Activated CD4-positive, alpha-beta memory T cell treated with anti-CD3 and anti-CD28 coated beads for 36 hours (primary cell): ENCODE measurements at regions not wholly inside any gene's neighbourhood (a gene's known extent, or its start where the extent isn't known, plus 50 kb on each side); places are given as distances from the start of the nearest gene placed in this dataset.

Experiments
- CTCF ChIA-PET: fragments of 350-600 bp; sonication (Branson Sonifier 250); formaldehyde crosslinking; loops from one replicate; lab custom pipeline; 2021; ENCODE audit warnings: antibody characterized with exemption, inconsistent platforms; lab: Charles Lee
- POLR2A ChIA-PET: fragments of 350-600 bp; sonication (Branson Sonifier 250); formaldehyde crosslinking; loops from one replicate; lab custom pipeline; 2021; ENCODE audit warnings: antibody characterized with exemption; lab: Charles Lee
- DNase-seq: peaks from one replicate; pipeline ENCODE4 v3.0.0-alpha.2; 2020
- H3K27ac Mint-ChIP-seq: one replicate; pipeline ENCODE4 v1.8.0; 2021; ENCODE audit warnings: mixed read lengths
- H3K27me3 Mint-ChIP-seq: one replicate; pipeline ENCODE4 v1.8.0; 2021; ENCODE audit warnings: mixed read lengths
- H3K36me3 Mint-ChIP-seq: one replicate; pipeline ENCODE4 v1.8.0; 2021; ENCODE audit warnings: mixed read lengths
- H3K4me1 Mint-ChIP-seq: one replicate; pipeline ENCODE4 v1.8.0; 2021; ENCODE audit warnings: low read depth, mixed read lengths
- H3K4me3 Mint-ChIP-seq: one replicate; pipeline ENCODE4 v1.8.0; 2021; ENCODE audit warnings: mild to moderate bottlenecking, mixed read lengths
- H3K9me3 Mint-ChIP-seq: one replicate; pipeline ENCODE4 v1.8.0; 2021; ENCODE audit warnings: mixed read lengths
- intact Hi-C: fragments of 100-400 bp; cut with micrococcal nuclease; formaldehyde crosslinking; loops from one replicate; pipeline ENCODE4 v1.15.1; 2023

GRCh38 chrX:51798701-51799100 is 55.5 kb downstream of the GSPT2 start:
- Mint-ChIP-seq H3K36me3 (no peaks in the 10 kb centered on the region), H3K4me3 (no peak overlapping the region), H3K9me3 (no peaks in the 10 kb centered on the region), H3K4me1 (peaks cover 7% of the 10 kb centered on the region), H3K27me3 (peaks cover 2% of the 10 kb centered on the region), H3K27ac (no peak overlapping the region)
- ChIA-PET CTCF (no interaction called here), POLR2A (no interaction called here)
- no peak for DNase-seq
- intact Hi-C loops: no loop called here

GRCh38 chrX:51802917-51803688 is 59.9 kb downstream of the GSPT2 start:
- Mint-ChIP-seq H3K27me3 (no peaks in the 10 kb centered on the region), H3K4me3 (peak overlapping the region; percentile 97), H3K36me3 (peaks cover 8% of the 10 kb centered on the region), H3K27ac (peak overlapping the region; percentile 97), H3K4me1 (peaks cover 25% of the 10 kb centered on the region), H3K9me3 (no peaks in the 10 kb centered on the region)
- CTCF ChIA-PET: interaction anchor here (0.6 to 1.3 kb wide), 4 partner anchors 12 to 84 kb away, joined by 3 read pairs; partner anchors contain the start of gene GSPT2
- POLR2A ChIA-PET: no interaction called here
- DNase-seq: peak; percentile 71
- intact Hi-C loops: loop anchor here (1.0 to 10.0 kb wide), 3 partner anchors 60 to 308 kb away; partner anchors contain the start of genes GSPT2, MAGED1 and NUDT11

- no peaks in the 10 kb centered on the region for H3K27me3 Mint-ChIP-seq
- H3K27ac Mint-ChIP-seq: no peak overlapping the region
- ChIA-PET POLR2A (no interaction called here), CTCF (interaction anchor here (1.0 kb wide), 1 partner anchor 11 kb away, joined by 3 read pairs; no protein-coding TSS in a partner anchor)
- DNase-seq: no peak
- intact Hi-C loops: loop anchor here (1.0 to 10.0 kb wide), 3 partner anchors 61 to 309 kb away; partner anchors contain the start of genes GSPT2, MAGED1 and NUDT11
- peaks cover 27% of the 10 kb centered on the region for H3K4me1 Mint-ChIP-seq
- H3K36me3 Mint-ChIP-seq: peaks cover 9% of the 10 kb centered on the region
- H3K9me3 Mint-ChIP-seq: no peaks in the 10 kb centered on the region
- H3K4me3 Mint-ChIP-seq: peak overlapping the region; percentile 97
These were observed 60.6 kb downstream of the GSPT2 start for GRCh38 chrX:51803833-51804232.

- Mint-ChIP-seq H3K9me3 (no peaks in the 10 kb centered on the region), H3K4me1 (peaks cover 30% of the 10 kb centered on the region), H3K27me3 (no peaks in the 10 kb centered on the region), H3K27ac (no peak overlapping the region), H3K36me3 (peaks cover 9% of the 10 kb centered on the region), H3K4me3 (no peak overlapping the region)
- ChIA-PET CTCF (no interaction called here), POLR2A (no interaction called here)
- DNase-seq: no peak
- intact Hi-C loops: loop anchor here (10.0 kb wide), 1 partner anchor 310 kb away; the partner anchor contains the start of gene NUDT11
These were observed 61.5 kb downstream of the GSPT2 start for GRCh38 chrX:51804741-51805140.

GRCh38 chrX:51813886-51814460 is 70.7 kb downstream of the GSPT2 start:
- H3K9me3 Mint-ChIP-seq: no peaks in the 10 kb centered on the region

GRCh38 chrX:51824061-51824460 is 69.4 kb upstream of the MAGED1 start:
- intact Hi-C loops: no loop called here
- H3K9me3 Mint-ChIP-seq: no peaks in the 10 kb centered on the region
- DNase-seq: no peak
- CTCF ChIA-PET: no interaction called here
- no peak overlapping the region for H3K27ac Mint-ChIP-seq
- no peak overlapping the region for H3K4me3 Mint-ChIP-seq
- peaks cover 37% of the 10 kb centered on the region for H3K4me1 Mint-ChIP-seq
- POLR2A ChIA-PET: no interaction called here
- no peaks in the 10 kb centered on the region for H3K27me3 Mint-ChIP-seq
- H3K36me3 Mint-ChIP-seq: peaks cover 2% of the 10 kb centered on the region

More at GRCh38 chrX:51813886-51814460, 70.7 kb downstream of the GSPT2 start:
- no peak overlapping the region for H3K4me3 Mint-ChIP-seq
- ChIA-PET CTCF (interaction anchor here (1.2 kb wide), 1 partner anchor 173 kb away, joined by 5 read pairs; no protein-coding TSS in a partner anchor), POLR2A (no interaction called here)
- peaks cover 7% of the 10 kb centered on the region for H3K36me3 Mint-ChIP-seq
- no peak for DNase-seq
- no peak overlapping the region for H3K27ac Mint-ChIP-seq
- no peaks in the 10 kb centered on the region for H3K27me3 Mint-ChIP-seq
- peaks cover 9% of the 10 kb centered on the region for H3K4me1 Mint-ChIP-seq
- intact Hi-C loops: no loop called here

GRCh38 chrX:51825436-51825835 is 68.0 kb upstream of the MAGED1 start:
- peaks cover 33% of the 10 kb centered on the region for H3K4me1 Mint-ChIP-seq
- intact Hi-C loops: no loop called here
- no peak for DNase-seq
- no peak overlapping the region for H3K27ac Mint-ChIP-seq
- H3K36me3 Mint-ChIP-seq: peaks cover 2% of the 10 kb centered on the region
- no peak overlapping the region for H3K4me3 Mint-ChIP-seq
- ChIA-PET CTCF (no interaction called here), POLR2A (no interaction called here)
- no peaks in the 10 kb centered on the region for H3K9me3 Mint-ChIP-seq
- no peaks in the 10 kb centered on the region for H3K27me3 Mint-ChIP-seq

GRCh38 chrX:51834076-51834475 is 59.3 kb upstream of the MAGED1 start:
- ChIA-PET CTCF (no interaction called here), POLR2A (no interaction called here)
- intact Hi-C loops: no loop called here
- peaks cover 4% of the 10 kb centered on the region for H3K4me1 Mint-ChIP-seq
- DNase-seq: no peak
- no peak overlapping the region for H3K27ac Mint-ChIP-seq
- peaks cover 5% of the 10 kb centered on the region for H3K36me3 Mint-ChIP-seq
- no peaks in the 10 kb centered on the region for H3K9me3 Mint-ChIP-seq
- no peak overlapping the region for H3K4me3 Mint-ChIP-seq
- H3K27me3 Mint-ChIP-seq: no peaks in the 10 kb centered on the region

- ChIA-PET CTCF (no interaction called here), POLR2A (no interaction called here)
- Mint-ChIP-seq H3K9me3 (no peaks in the 10 kb centered on the region), H3K4me1 (peaks cover 4% of the 10 kb centered on the region), H3K4me3 (no peak overlapping the region), H3K36me3 (peaks cover 5% of the 10 kb centered on the region), H3K27me3 (no peaks in the 10 kb centered on the region), H3K27ac (no peak overlapping the region)
- intact Hi-C loops: no loop called here
- DNase-seq: no peak
These were observed 56.6 kb upstream of the MAGED1 start for GRCh38 chrX:51836823-51837222.

- Mint-ChIP-seq H3K4me1 (peaks cover 4% of the 10 kb centered on the region), H3K27ac (no peak overlapping the region), H3K27me3 (no peaks in the 10 kb centered on the region), H3K36me3 (peaks cover 3% of the 10 kb centered on the region), H3K4me3 (no peak overlapping the region), H3K9me3 (no peaks in the 10 kb centered on the region)
- POLR2A ChIA-PET: no interaction called here
- no peak for DNase-seq
- CTCF ChIA-PET: no interaction called here
- intact Hi-C loops: no loop called here
These were observed 56.0 kb upstream of the MAGED1 start for GRCh38 chrX:51837451-51837850.

- no peaks in the 10 kb centered on the region for H3K27me3 Mint-ChIP-seq
- no peak overlapping the region for H3K4me3 Mint-ChIP-seq
- peaks cover 4% of the 10 kb centered on the region for H3K4me1 Mint-ChIP-seq
- POLR2A ChIA-PET: no interaction called here
- H3K36me3 Mint-ChIP-seq: peaks cover 2% of the 10 kb centered on the region
- DNase-seq: no peak
- no peak overlapping the region for H3K27ac Mint-ChIP-seq
- intact Hi-C loops: no loop called here
- H3K9me3 Mint-ChIP-seq: no peaks in the 10 kb centered on the region
- CTCF ChIA-PET: no interaction called here
These were observed 55.5 kb upstream of the MAGED1 start for GRCh38 chrX:51837921-51838320.
